H1 (cell line): ENCODE measurements at regions not wholly inside any gene's neighbourhood (a gene's known extent, or its start where the extent isn't known, plus 50 kb on each side); places are given as distances from the start of the nearest gene placed in this dataset.

Experiments
- ATF3 ChIP-seq: IDR thresholded peaks from 2 replicates; pipeline ENCODE4 v1.6.1; 2011; ENCODE audit warnings: low read depth, mild to moderate bottlenecking, low read length; ENCODE audit not compliant: insufficient read depth
- CBX8 ChIP-seq: fragments of 300-800, 300-1000 bp; sonication (generic); IDR thresholded peaks from 2 replicates; pipeline ENCODE4 v1.7.1; 2016; ENCODE audit warnings: low read depth, low read length, borderline replicate concordance
- CHD7 ChIP-seq: fragments of 300-600 bp; sonication (generic); IDR thresholded peaks from 2 replicates; pipeline ENCODE4 v1.7.1; 2012; ENCODE audit warnings: low read length, moderate library complexity, mild to moderate bottlenecking, inconsistent platforms; ENCODE audit not compliant: insufficient replicate concordance
- FOSL1 ChIP-seq: IDR thresholded peaks from 2 replicates; pipeline ENCODE4 v1.6.1; 2011; ENCODE audit warnings: mild to moderate bottlenecking, low read depth, low read length, moderate library complexity; ENCODE audit not compliant: insufficient read depth
- RNF2 ChIP-seq: fragments of 200-900, 300-1000 bp; sonication (generic); IDR thresholded peaks from 2 replicates; pipeline ENCODE4 v1.7.1; 2016; ENCODE audit warnings: borderline replicate concordance, low read depth, mild to moderate bottlenecking, antibody characterized with exemption, low read length; ENCODE audit not compliant: poor library complexity, severe bottlenecking; ENCODE audit errors: missing control alignments
- RXRA ChIP-seq: IDR thresholded peaks from 2 replicates; pipeline ENCODE4 v1.6.1; 2011; ENCODE audit warnings: low read depth, mild to moderate bottlenecking, low read length, moderate library complexity; ENCODE audit not compliant: insufficient read depth
- SIN3A ChIP-seq, 2 experiments: IDR thresholded peaks in 1 of 2; conservative IDR thresholded peaks in 1 of 2; 2 replicates each; pipeline ENCODE4 v1.6.1; 2011 to 2012; ENCODE audit warnings: low read length in 2 of 2, improper control_type of control experiment in 1 of 2, low read depth in 1 of 2, mild to moderate bottlenecking in 1 of 2
- SIRT6 ChIP-seq: IDR thresholded peaks from one replicate; pipeline ENCODE4 v1.7.1; 2012; ENCODE audit warnings: low read length, inconsistent platforms
- SIX5 ChIP-seq: IDR thresholded peaks from 2 replicates; pipeline ENCODE4 v1.6.1; 2011; ENCODE audit warnings: mild to moderate bottlenecking, low read depth, low read length

- TF ChIP-seq CHD7 (no peak), SIRT6 (no peak), FOSL1 (no peak), SIX5 (no peak), RXRA (no peak), SIN3A (conservative IDR thresholded peaks at IDR 0.05 in 1 of 2, IDR thresholded peaks at IDR 0.05 in 1 of 2; ENCODE audit: low read depth in 1 of 2, low read length in 2 of 2) (no peak), RNF2 (no peak), ATF3 (no peak), CBX8 (no peak)
- TF ChIP-seq, all 59 proteins: peak for 0
Observed at GRCh38 chr2:128665113-128665512, 346.4 kb upstream of the HS6ST1 start (continued).
